ENCODE measurements at regions not wholly inside any gene's neighbourhood (a gene's known extent, or its start where the extent isn't known, plus 50 kb on each side); places are given as distances from the start of the nearest gene placed in this dataset.

DNA sequence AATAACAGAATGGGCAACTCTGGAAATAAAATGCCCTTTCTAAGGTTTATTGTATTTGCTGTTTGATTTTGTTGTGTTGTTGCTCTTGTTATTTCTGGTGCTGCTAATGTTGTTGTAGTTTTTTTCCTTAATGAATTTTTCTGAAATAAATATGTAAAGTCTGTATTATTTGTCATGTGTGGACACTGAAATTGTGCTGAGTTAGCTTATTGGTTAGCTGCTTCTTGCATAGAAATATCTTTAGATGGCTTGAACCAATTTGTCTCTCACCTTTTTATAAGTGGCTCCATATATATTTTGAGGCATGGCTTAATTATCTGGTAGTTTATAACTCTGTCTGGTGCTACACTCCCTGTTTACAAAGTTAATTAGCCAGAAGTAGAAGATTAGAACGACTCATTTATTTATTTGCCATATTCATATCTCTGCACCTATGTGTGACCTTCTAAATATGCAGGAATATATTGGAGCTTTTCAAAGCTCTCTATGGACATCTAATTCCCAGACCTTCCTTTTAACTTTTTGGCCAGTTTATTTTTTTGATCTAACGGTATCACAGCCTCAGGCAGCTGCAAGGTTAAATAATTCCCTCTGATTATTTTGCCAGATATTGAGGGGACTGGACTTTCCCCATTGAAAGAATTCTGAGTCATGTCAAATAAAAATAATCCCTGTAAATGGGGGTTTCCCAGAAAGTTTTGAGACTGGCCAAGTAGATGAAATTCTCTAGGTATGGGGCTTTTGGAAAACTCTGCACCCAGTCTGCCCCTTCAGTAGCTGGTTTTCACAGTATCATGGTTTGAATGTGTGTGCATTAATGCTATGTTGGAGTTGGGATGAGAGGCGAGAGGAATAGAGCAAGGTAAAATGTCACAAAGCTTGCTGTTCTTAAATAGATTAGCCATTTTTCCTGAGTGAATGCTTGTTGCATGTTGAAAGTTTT lies 1331.7 kb upstream of the MIR17HG start:
- no peak for TF ChIP-seq EZH2 (IDR thresholded peaks at IDR 0.05; ENCODE audit: borderline replicate concordance)
- TF ChIP-seq, protein P1, sequence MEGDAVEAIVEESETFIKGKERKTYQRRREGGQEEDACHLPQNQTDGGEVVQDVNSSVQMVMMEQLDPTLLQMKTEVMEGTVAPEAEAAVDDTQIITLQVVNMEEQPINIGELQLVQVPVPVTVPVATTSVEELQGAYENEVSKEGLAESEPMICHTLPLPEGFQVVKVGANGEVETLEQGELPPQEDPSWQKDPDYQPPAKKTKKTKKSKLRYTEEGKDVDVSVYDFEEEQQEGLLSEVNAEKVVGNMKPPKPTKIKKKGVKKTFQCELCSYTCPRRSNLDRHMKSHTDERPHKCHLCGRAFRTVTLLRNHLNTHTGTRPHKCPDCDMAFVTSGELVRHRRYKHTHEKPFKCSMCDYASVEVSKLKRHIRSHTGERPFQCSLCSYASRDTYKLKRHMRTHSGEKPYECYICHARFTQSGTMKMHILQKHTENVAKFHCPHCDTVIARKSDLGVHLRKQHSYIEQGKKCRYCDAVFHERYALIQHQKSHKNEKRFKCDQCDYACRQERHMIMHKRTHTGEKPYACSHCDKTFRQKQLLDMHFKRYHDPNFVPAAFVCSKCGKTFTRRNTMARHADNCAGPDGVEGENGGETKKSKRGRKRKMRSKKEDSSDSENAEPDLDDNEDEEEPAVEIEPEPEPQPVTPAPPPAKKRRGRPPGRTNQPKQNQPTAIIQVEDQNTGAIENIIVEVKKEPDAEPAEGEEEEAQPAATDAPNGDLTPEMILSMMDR (IDR thresholded peaks at IDR 0.05; ENCODE audit: poor library complexity): no peak
